ENCODE measurements at regions not wholly inside any gene's neighbourhood (a gene's known extent, or its start where the extent isn't known, plus 50 kb on each side); places are given as distances from the start of the nearest gene placed in this dataset.
A peak's percentile ranks its signal among the peaks of the same experiment; 100 is the strongest.

- no peak for TF ChIP-seq CTCF (IDR thresholded peaks at IDR 0.05; ENCODE audit: insufficient read depth, low read depth, low read length, missing control alignments)
- DNase-seq (ENCODE audit: low read depth) = peak; percentile 87
- no peak overlapping the region for H3K4me3 ChIP-seq (ENCODE audit: low read length)
Measured at GRCh38 chr3:66602691-66603090, 101.9 kb upstream of the LRIG1 start.

- TF ChIP-seq CTCF (IDR thresholded peaks at IDR 0.05; ENCODE audit: insufficient read depth, low read depth, low read length, missing control alignments) = no peak
- H3K4me3 ChIP-seq (ENCODE audit: low read length) = no peak overlapping the region
- peak; percentile 84 for DNase-seq (ENCODE audit: low read depth)
Measured at GRCh38 chr3:66603151-66603611, 102.4 kb upstream of the LRIG1 start.

GRCh38 chr3:66604481-66604880 lies 103.7 kb upstream of the LRIG1 start:
- DNase-seq (ENCODE audit: low read depth) = no peak
- H3K4me3 ChIP-seq (ENCODE audit: low read length) = no peak overlapping the region
- no peak for TF ChIP-seq CTCF (IDR thresholded peaks at IDR 0.05; ENCODE audit: insufficient read depth, low read depth, low read length, missing control alignments)

- TF ChIP-seq CTCF (IDR thresholded peaks at IDR 0.05; ENCODE audit: insufficient read depth, low read depth, low read length, missing control alignments) = no peak
- no peak for DNase-seq (ENCODE audit: low read depth)
- H3K4me3 ChIP-seq (ENCODE audit: low read length) = no peak overlapping the region
Measured at GRCh38 chr3:66606126-66606525, 105.3 kb upstream of the LRIG1 start.

- TF ChIP-seq CTCF (IDR thresholded peaks at IDR 0.05; ENCODE audit: insufficient read depth, low read depth, low read length, missing control alignments) = no peak
- H3K4me3 ChIP-seq (ENCODE audit: low read length) = no peak overlapping the region
Measured at GRCh38 chr3:66606868-66607267, 106.0 kb upstream of the LRIG1 start.

GRCh38 chr3:66609660-66610561 lies 109.1 kb upstream of the LRIG1 start:
- H3K4me3 ChIP-seq (ENCODE audit: low read length) = no peak overlapping the region
- no peak for TF ChIP-seq CTCF (IDR thresholded peaks at IDR 0.05; ENCODE audit: insufficient read depth, low read depth, low read length, missing control alignments)
- DNase-seq (ENCODE audit: low read depth) = peak; percentile 82

More at GRCh38 chr3:66606868-66607267, 106.0 kb upstream of the LRIG1 start:
- no peak for DNase-seq (ENCODE audit: low read depth)

GRCh38 chr3:66610562-66610909 lies 109.7 kb upstream of the LRIG1 start:
- DNase-seq (ENCODE audit: low read depth) = no peak
- no peak for TF ChIP-seq CTCF (IDR thresholded peaks at IDR 0.05; ENCODE audit: insufficient read depth, low read depth, low read length, missing control alignments)
- no peak overlapping the region for H3K4me3 ChIP-seq (ENCODE audit: low read length)
